Hematopoietic multipotent progenitor cell treated with erythropoietin and hydrocortisone succinate and interleukin-3 and kit ligand, for 15 days (in vitro differentiated cells): ENCODE measurements at regions not wholly inside any gene's neighbourhood (a gene's known extent, or its start where the extent isn't known, plus 50 kb on each side); places are given as distances from the start of the nearest gene placed in this dataset.

ENCODE experiments used
- DNase-seq: peaks from one replicate; pipeline ENCODE4 v3.0.0-alpha.2; 2015; ENCODE audit warnings: low spot score

DNA sequence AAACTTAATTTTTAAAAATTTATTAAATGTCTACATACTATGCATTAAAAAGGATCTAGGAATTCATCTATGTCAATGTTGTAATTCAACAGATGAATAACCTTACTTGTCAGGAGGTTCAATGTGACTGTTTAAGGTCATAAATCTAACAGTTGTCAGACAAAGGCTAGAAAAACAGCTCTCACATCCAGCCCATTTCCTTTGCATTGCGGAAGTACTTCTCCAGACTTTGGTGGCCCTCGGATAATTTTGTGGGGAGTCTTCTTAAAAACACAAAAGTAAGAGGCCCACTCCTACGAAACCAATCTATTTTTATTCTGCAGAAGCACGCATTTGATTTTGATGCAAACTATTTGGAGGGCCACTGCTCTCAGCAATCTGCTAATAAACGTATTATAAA lies 122.6 kb upstream of the CHRM3 start:
- no peak for DNase-seq

DNA sequence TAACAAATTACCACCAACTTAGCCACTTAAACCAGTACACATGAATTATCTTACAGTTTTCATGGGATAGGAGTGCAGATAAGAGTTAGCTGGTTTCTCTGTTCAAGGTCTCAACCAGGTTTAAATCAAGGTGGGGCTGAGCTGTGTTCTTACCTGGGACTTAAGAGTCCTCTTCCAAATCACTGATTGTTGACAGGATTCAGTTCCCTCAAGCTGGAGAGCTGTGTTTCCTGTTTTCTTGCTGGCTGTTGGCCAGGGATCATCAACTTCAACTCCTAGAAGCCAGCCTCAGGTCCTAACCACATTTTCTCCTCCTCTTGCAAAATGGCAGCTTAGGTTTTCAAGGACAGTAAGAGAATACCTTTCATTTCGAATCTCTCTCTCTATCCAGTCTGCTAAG lies 123.8 kb upstream of the CHRM3 start:
- DNase-seq, result no peak

GRCh38 chr1:239261521-239261920 lies 124.8 kb upstream of the CHRM3 start:
- DNase-seq, result no peak

GRCh38 chr1:239260842-239261241 lies 125.5 kb upstream of the CHRM3 start:
- no peak for DNase-seq

GRCh38 chr1:239255628-239256160 lies 130.7 kb upstream of the CHRM3 start:
- no peak for DNase-seq

DNA sequence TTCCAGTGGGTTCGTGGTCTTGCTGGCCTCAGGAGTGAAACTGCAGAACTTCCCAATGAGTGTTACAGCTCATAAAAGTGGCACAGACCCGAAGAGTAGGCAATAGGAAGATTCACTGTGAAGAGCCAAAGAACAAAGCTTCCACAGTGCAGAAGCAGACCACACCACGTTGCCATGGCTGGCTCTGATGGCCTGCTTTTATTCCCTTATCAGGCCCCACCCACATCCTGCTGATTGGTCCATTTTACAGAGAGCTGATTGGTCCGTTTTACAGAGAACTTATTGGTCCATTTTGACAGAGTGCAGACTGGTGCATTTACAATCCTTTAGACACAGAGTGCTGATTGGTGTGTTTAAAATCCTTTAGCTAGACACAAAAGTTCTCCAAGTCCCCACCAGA lies 131.4 kb upstream of the CHRM3 start:
- DNase-seq, result no peak

DNA sequence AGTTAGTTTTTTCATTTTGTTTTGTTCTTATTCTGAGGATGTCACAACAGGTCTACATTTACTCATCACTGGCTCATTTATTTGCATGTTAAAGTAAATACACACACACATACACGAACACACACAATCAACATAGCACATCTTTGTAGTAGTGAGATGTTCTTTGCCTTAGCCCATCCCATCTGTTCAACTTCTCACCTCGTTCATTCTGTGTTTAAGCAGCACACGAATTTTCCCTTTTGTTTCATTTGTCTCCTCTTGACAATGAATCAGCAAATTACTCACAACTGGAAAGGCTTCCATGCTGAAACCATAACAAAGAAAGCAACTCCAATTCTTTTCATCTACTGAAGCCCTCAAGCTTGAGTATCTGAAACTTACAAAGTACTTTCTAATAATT lies 133.3 kb upstream of the CHRM3 start:
- no peak for DNase-seq

- no peak for DNase-seq
Observed at GRCh38 chr1:239250353-239251035, 135.9 kb upstream of the CHRM3 start.

GRCh38 chr1:239247285-239247684 lies 139.1 kb upstream of the CHRM3 start:
- no peak for DNase-seq

GRCh38 chr1:239244084-239244483 lies 142.3 kb upstream of the CHRM3 start:
- DNase-seq, result no peak

DNA sequence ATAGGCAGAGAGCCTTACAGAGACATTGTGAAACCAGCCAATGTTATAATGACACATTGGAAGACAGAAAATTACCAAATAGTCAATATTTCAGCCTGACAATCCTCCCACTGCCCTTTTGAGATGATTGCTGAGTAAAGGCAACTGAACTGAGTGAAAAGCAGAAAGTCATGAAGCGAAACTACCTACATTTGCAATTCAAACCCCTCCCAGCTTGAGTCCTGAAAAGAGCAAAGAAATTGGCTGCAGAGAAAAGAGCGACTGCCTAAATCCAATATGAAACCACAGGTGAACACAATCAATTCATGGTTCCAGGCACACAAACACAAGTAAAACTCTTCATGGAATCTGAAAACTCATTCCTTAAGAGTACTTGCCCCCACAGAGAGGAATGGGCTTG lies 143.4 kb upstream of the CHRM3 start:
- DNase-seq, result no peak

DNA sequence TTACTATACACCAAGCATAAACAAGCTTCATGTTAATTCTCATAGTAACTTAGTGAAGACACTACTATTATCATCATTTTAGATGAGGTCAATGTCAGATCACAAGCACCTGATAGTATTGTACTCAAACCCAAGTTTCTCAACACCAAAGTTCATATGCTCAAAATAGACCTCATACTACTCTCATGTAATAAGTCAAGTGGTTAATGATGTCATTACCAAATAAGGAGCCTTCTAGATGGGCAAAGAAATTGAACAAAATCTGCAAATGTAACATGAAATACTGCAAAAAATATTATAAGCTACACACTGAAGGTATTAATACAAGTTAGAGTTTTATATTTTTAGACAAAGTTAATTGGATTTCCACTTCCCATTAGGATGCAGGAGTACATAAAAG lies 144.0 kb upstream of the CHRM3 start:
- no peak for DNase-seq

- no peak for DNase-seq
Observed at GRCh38 chr1:239240736-239241135, 145.6 kb upstream of the CHRM3 start.

DNA sequence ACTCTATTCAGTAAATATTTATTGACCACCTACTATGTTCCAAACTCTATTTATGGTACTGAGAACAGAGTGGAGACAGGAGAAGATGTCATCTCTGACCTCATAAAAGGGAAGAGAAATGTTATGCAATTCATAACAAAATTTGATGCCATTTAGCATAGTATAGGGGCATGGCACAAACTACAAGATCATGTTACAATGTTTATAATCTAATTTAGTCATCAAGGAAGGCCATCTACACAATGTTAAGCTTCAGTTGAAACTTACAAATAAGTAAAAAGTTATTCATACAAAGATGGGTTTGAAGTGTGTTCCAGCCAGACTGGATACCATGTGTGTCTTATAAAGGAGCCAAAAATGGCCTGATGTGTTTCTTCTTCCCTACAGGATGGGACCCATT lies 146.8 kb upstream of the CHRM3 start:
- DNase-seq, result no peak

GRCh38 chr1:239237912-239238311 lies 148.5 kb upstream of the CHRM3 start:
- no peak for DNase-seq

GRCh38 chr1:239233626-239234025 lies 152.7 kb upstream of the CHRM3 start:
- DNase-seq, result no peak

- no peak for DNase-seq
Observed at GRCh38 chr1:239232921-239233320, 153.4 kb upstream of the CHRM3 start.

DNA sequence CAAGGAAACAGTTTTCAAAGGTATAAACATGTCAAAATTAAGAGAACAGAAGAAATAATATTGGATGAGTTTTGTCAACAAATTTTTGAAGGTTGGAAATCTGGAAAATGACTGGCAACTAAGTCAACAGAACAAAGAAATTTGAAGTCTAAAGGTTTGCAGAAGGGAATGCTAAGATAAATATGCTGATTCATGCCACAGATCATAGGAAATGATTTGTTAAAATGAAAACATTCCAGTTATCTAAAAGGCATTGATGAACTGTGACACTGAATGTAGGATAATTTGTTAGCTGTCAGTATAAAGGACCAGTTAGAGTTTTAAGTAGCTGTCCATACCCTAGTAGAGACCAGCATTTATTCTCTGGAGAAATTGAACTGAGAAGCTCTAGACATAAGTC lies 157.9 kb upstream of the CHRM3 start:
- DNase-seq, result no peak

DNA sequence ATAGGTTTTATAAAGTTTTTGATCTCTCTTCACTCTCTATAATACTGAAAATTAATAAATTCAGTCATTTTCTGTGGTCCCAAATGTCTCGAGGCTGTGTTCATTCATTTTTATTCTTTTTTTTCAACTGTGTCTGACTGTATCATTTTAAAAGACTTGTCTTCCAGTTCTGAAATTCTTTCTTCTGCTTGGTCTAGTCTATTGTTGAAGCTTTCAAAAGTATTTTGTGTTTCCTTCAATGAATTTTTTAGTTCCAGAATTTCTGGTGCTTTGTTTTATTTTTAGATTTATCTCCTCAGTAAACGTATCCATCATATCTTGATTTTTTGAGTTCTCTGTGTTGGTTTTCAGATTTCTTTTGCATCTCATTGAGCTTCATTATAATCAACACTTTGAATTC lies 161.0 kb upstream of the CHRM3 start:
- no peak for DNase-seq

DNA sequence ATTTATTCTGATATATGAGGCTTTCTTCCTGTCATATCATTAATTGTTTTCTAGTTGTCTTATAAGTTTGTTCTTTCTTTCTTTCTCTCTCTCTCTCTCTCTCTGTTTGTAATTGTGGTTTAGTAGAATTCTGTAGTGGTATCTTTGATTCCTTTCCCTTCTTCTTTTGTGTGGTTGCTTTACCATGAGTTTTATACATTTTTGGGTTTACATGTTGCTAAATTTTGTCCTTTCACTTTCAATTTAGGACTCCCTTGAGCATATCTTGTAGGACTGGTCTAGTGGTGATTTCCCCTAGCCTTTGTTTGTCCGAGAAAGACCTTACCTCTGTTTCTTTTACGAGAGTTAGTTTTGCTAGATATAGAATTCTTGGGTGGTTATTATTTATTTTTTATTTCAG lies 162.3 kb upstream of the CHRM3 start:
- no peak for DNase-seq

DNA sequence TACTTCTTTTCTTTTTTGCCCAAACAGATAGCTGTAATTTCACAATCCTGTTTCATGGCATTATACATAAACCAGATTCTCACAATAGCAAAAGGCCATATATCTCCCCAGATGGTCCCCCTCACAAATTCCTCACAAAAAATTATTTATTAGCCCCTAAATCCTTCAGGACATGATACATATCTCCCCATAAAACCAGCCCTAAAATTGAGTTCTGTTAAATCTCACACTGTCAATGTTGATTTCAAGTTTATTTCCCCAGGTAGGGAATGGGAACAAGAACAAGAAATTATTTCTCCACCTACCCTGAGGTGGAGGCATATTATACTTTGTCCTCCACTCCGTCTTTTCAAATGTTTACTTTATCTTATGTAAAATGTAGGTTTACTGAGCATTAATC lies 163.4 kb upstream of the CHRM3 start:
- DNase-seq, result no peak

GRCh38 chr1:239221656-239222055 lies 164.7 kb upstream of the CHRM3 start:
- no peak for DNase-seq

GRCh38 chr1:239219679-239220078 lies 166.7 kb upstream of the CHRM3 start:
- no peak for DNase-seq

DNA sequence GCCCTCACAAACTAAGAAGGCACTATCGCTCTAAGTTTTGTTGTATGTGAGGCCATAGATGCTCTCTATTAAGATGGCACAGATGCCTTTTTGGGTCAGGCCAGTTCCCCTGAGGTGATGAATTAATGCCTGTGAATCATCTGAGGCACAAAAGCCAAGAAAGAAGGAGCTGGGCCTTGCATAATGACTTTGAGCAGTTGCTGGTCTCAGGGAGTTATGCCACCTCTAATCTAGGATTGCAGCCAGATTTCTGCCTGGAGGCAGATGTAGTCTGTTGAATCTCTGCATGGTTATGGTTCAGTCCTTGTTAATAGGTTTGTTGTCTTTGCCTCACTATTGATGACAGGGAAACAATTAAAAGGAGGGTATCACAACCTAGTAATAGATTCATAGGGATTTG lies 168.1 kb upstream of the CHRM3 start:
- DNase-seq, result no peak
